HEK293T (cell line): ENCODE measurements at regions not wholly inside any gene's neighbourhood (a gene's known extent, or its start where the extent isn't known, plus 50 kb on each side); places are given as distances from the start of the nearest gene placed in this dataset.

Experiments
- ARNT ChIP-seq: fragments of 450-650 bp; IDR thresholded peaks from 2 replicates; pipeline ENCODE4 v1.6.1; 2017; ENCODE audit warnings: mild to moderate bottlenecking
- BHLHE40 ChIP-seq: fragments of 450-650 bp; IDR thresholded peaks from 2 replicates; pipeline ENCODE4 v1.6.1; 2016; ENCODE audit warnings: mild to moderate bottlenecking, moderate library complexity, borderline replicate concordance
- FOXK2 ChIP-seq: fragments of 450-650 bp; IDR thresholded peaks from 2 replicates; pipeline ENCODE4 v1.6.1; 2016; ENCODE audit warnings: mild to moderate bottlenecking
- FOXM1 ChIP-seq: fragments of 450-650 bp; IDR thresholded peaks from 2 replicates; pipeline ENCODE4 v1.6.1; 2017; ENCODE audit warnings: mild to moderate bottlenecking, borderline replicate concordance
- NFRKB ChIP-seq: fragments of 450-650 bp; IDR thresholded peaks from 2 replicates; pipeline ENCODE4 v1.6.1; 2016; ENCODE audit warnings: mild to moderate bottlenecking, moderate library complexity
- SUZ12 ChIP-seq: fragments of 450-650 bp; IDR thresholded peaks from 2 replicates; pipeline ENCODE4 v1.6.1; 2016; ENCODE audit warnings: mild to moderate bottlenecking

DNA sequence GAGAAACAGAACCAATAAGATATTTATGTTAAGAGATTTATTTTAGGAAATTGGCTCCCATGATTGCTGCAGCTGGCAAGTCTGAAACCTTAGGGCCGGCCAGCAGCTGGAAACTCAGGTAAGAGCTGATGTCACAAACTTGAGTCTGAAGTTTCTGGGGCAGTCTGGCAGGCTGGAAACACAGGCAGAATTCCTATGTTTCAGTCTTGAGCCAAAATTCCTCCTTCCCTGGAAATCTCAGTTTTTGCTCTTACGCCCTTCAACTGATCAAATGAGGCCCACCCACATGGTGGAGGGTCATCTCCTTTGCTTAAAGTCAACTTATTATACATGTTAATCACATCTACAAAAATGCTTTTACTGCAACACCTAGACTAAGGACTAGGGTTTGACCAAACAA, 184.1 kb downstream of the SOD2 start:
- TF ChIP-seq ARNT, result no peak
- no peak for TF ChIP-seq NFRKB
- TF ChIP-seq BHLHE40, result no peak
- no peak for TF ChIP-seq FOXM1
- TF ChIP-seq FOXK2, result no peak
- TF ChIP-seq SUZ12, result no peak
